Endothelial cell of umbilical vein (primary cell): ENCODE measurements at regions not wholly inside any gene's neighbourhood (a gene's known extent, or its start where the extent isn't known, plus 50 kb on each side); places are given as distances from the start of the nearest gene placed in this dataset.

Source experiments
- BruUV-seq: library from RNA; stranded (reverse); fragments of 400-500 nt; replicated peaks from 2 replicates; lab custom pipeline; 2021; lab: Mats Ljungman, UMichigan
- CTCF ChIA-PET: fragments of 300-600, 350-600 bp; sonication (Branson Sonifier 250); formaldehyde crosslinking; loops from one replicate; lab custom pipeline; 2021; ENCODE audit warnings: antibody characterized with exemption, inconsistent platforms; lab: Charles Lee
- POLR2A ChIA-PET: fragments of 300-600, 350-600 bp; sonication (Branson Sonifier 250); formaldehyde crosslinking; loops from one replicate; lab custom pipeline; 2021; ENCODE audit warnings: antibody characterized with exemption, inconsistent platforms; lab: Charles Lee
- DNase-seq: peaks from one replicate; pipeline ENCODE4 v3.0.0-alpha.2; 2011; ENCODE audit warnings: low read depth, low spot score
- FAIRE-seq: peaks from 2 replicates; lab custom pipeline; 2011; peaks lifted over from hg19 to GRCh38; lab: Jason Lieb, UNC
- H2AFZ ChIP-seq: 2 replicates; pipeline ENCODE4 v1.6.0; 2012; ENCODE audit warnings: low read depth, low read length, control low read depth, inconsistent platforms
- H3K27ac ChIP-seq: 2 replicates; pipeline ENCODE4 v1.5.1; 2011; ENCODE audit warnings: low read depth, mild to moderate bottlenecking, control low read depth, low read length, moderate library complexity; ENCODE audit not compliant: insufficient read depth
- H3K27me3 ChIP-seq, 2 experiments: 2 replicates each; pipeline versions ENCODE4 v1.6.0 to v1.6.1; 2011; ENCODE audit warnings: low read length in 2 of 2, mixed read lengths in 1 of 2; ENCODE audit not compliant: control insufficient read depth in 2 of 2, insufficient read depth in 2 of 2
- H3K36me3 ChIP-seq, 2 experiments: 2 replicates in 1 of 2; 3 replicates in 1 of 2; pipeline ENCODE4 v1.5.1; 2011; ENCODE audit warnings: low read length in 2 of 2, mild to moderate bottlenecking in 1 of 2, moderate library complexity in 1 of 2; ENCODE audit not compliant: control insufficient read depth in 2 of 2, insufficient read depth in 2 of 2; ENCODE audit errors: extremely low read depth in 1 of 2
- H3K4me1 ChIP-seq: 3 replicates; pipeline ENCODE4 v1.5.1; 2011; ENCODE audit warnings: mild to moderate bottlenecking, low read length; ENCODE audit not compliant: control insufficient read depth, insufficient read depth; ENCODE audit errors: extremely low read depth
- H3K4me2 ChIP-seq: 2 replicates; pipeline ENCODE4 v1.6.1; 2011; ENCODE audit warnings: low read length, control low read depth, mixed read lengths; ENCODE audit not compliant: insufficient read depth
- H3K4me3 ChIP-seq, 3 experiments: fragments of 200-600 bp in 1 of 3; sonication (generic), shearing (Covaris generic) in 1 of 3; replicated peaks in 1 of 3; 2 replicates each; pipeline ENCODE4 v1.5.1; 2011 to 2016; ENCODE audit warnings: control low read depth in 3 of 3, low read length in 3 of 3, mild to moderate bottlenecking in 2 of 3, inconsistent platforms in 1 of 3, low read depth in 1 of 3, moderate library complexity in 1 of 3; ENCODE audit not compliant: insufficient read depth in 1 of 3
- H3K79me2 ChIP-seq: 2 replicates; pipeline ENCODE4 v1.6.0; 2012; ENCODE audit warnings: low read length, inconsistent platforms; ENCODE audit not compliant: control insufficient read depth, insufficient read depth
- H3K9ac ChIP-seq: replicated peaks from 2 replicates; pipeline ENCODE3; 2011; ENCODE audit warnings: low read length, control low read depth; ENCODE audit not compliant: insufficient read depth; ENCODE audit errors: extremely low read depth
- H3K9me1 ChIP-seq: replicated peaks from 3 replicates; pipeline ENCODE4 v1.6.0; 2011; ENCODE audit warnings: mild to moderate bottlenecking, low read length; ENCODE audit not compliant: control insufficient read depth, insufficient read depth; ENCODE audit errors: extremely low read depth
- H3K9me3 ChIP-seq: replicated peaks from 2 replicates; pipeline ENCODE4 v1.5.1; 2012; ENCODE audit warnings: low read length, inconsistent platforms; ENCODE audit not compliant: control insufficient read depth, insufficient read depth
- H4K20me1 ChIP-seq: replicated peaks from 2 replicates; pipeline ENCODE3; 2011; ENCODE audit warnings: mild to moderate bottlenecking, low read length; ENCODE audit not compliant: control insufficient read depth, insufficient read depth; ENCODE audit errors: extremely low read depth
- CTCF ChIP-seq, 2 donors: IDR thresholded peaks; 1 replicate in 1 of 2; 2 replicates in 1 of 2; pipeline ENCODE4 v1.5.1; 2011; ENCODE audit warnings: low read length in 2 of 2, mild to moderate bottlenecking in 2 of 2, moderate library complexity in 2 of 2, control low read depth in 1 of 2, inconsistent platforms in 1 of 2, low read depth in 1 of 2; ENCODE audit not compliant: insufficient read depth in 1 of 2; ENCODE audit errors: extremely low read depth in 1 of 2
- EZH2 ChIP-seq: IDR thresholded peaks from 2 replicates; pipeline ENCODE4 v1.6.1; 2012; ENCODE audit warnings: borderline replicate concordance, low read depth, mild to moderate bottlenecking, moderate library complexity, low read length, inconsistent platforms; ENCODE audit not compliant: severe bottlenecking
- FOS ChIP-seq: IDR thresholded peaks from 2 replicates; pipeline ENCODE4 v1.6.1; 2011; ENCODE audit warnings: mild to moderate bottlenecking, low read length, moderate library complexity, borderline replicate concordance; ENCODE audit not compliant: insufficient read depth
- GATA2 ChIP-seq: IDR thresholded peaks from 2 replicates; pipeline ENCODE4 v1.7.0; 2011; ENCODE audit warnings: low read depth, mild to moderate bottlenecking, moderate library complexity, mixed read lengths, low read length; ENCODE audit not compliant: insufficient read length, insufficient read depth
- JUN ChIP-seq: IDR thresholded peaks from 2 replicates; pipeline ENCODE4 v1.6.1; 2011; ENCODE audit warnings: borderline replicate concordance, low read depth; ENCODE audit not compliant: insufficient read length, insufficient read depth
- MAX ChIP-seq: IDR thresholded peaks from 2 replicates; pipeline ENCODE4 v1.6.1; 2011; ENCODE audit not compliant: insufficient read depth, insufficient read length
- MYC ChIP-seq: IDR thresholded peaks from one replicate; pipeline ENCODE4 v1.6.1; 2011; ENCODE audit warnings: mild to moderate bottlenecking, low read depth, low read length
- POLR2A ChIP-seq: IDR thresholded peaks from 2 replicates; pipeline ENCODE4 v1.6.1; 2012; ENCODE audit warnings: low read depth, mild to moderate bottlenecking, control low read depth, low read length
- POLR2AphosphoS5 ChIP-seq: IDR thresholded peaks from 2 replicates; pipeline ENCODE4 v1.6.1; 2012; ENCODE audit warnings: low read depth, mild to moderate bottlenecking, control low read depth, low read length, moderate library complexity; ENCODE audit not compliant: insufficient read depth
- dilution Hi-C: fragments of 300-500 bp; cut with MboI; formaldehyde crosslinking; loops from one replicate; pipeline ENCODE4 v1.15.0; 2019; ENCODE audit warnings: low sequenced_read_pairs; ENCODE audit not compliant: extremely low pct_ligation_motif_present
- intact Hi-C: fragments of 100-400 bp; cut with micrococcal nuclease; formaldehyde crosslinking; loops from one replicate; pipeline ENCODE4 v1.10.0; 2022

GRCh38 chr11:70881948-70882715 is 370.2 kb downstream of the SHANK2 start:
- TF ChIP-seq MYC (no peak), FOS (no peak), MAX (no peak), POLR2A (no peak), GATA2 (no peak), EZH2 (no peak), CTCF (IDR thresholded peaks at IDR 0.05; ENCODE audit: extremely low read depth in 1 of 2, insufficient read depth in 1 of 2, low read depth in 1 of 2, low read length in 2 of 2) (no peak), JUN (no peak), POLR2AphosphoS5 (no peak)
- H2AFZ ChIP-seq: no peak overlapping the region
- no peak overlapping the region for H3K4me2 ChIP-seq
- no peak overlapping the region for H3K9ac ChIP-seq
- no peaks in the 10 kb centered on the region for H3K36me3 ChIP-seq
- H3K4me3 ChIP-seq: no peak overlapping the region
- H3K9me1 ChIP-seq: no peaks in the 10 kb centered on the region
- H3K4me1 ChIP-seq: no peaks in the 10 kb centered on the region
- intact Hi-C loops: no loop called here
- H4K20me1 ChIP-seq: no peaks in the 10 kb centered on the region
- no peaks in the 10 kb centered on the region for H3K27me3 ChIP-seq
- no TSS peak for BruUV-seq
- no peaks in the 10 kb centered on the region for H3K79me2 ChIP-seq
- dilution Hi-C loops: no loop called here
- no peak for FAIRE-seq
- no peak for DNase-seq
- no peak overlapping the region for H3K27ac ChIP-seq
- H3K9me3 ChIP-seq: peaks cover 9% of the 10 kb centered on the region
- CTCF ChIA-PET: no interaction called here
- POLR2A ChIA-PET: no interaction called here
